GM21360 (cell line): ENCODE measurements at regions not wholly inside any gene's neighbourhood (a gene's known extent, or its start where the extent isn't known, plus 50 kb on each side); places are given as distances from the start of the nearest gene placed in this dataset.

ENCODE experiments used
- ATAC-seq: cut with Tn5 transposase; IDR thresholded peaks from one replicate; pipeline ENCODE4 v1.9.1; 2021; ENCODE audit warnings: mild to moderate bottlenecking, moderate library complexity; ENCODE audit not compliant: unreplicated experiment

GRCh38 chr10:83835945-83836745 lies 303.2 kb upstream of the GHITM start:
- no peak for ATAC-seq

GRCh38 chr10:83848677-83849076 lies 290.6 kb upstream of the GHITM start:
- ATAC-seq, result no peak

- no peak for ATAC-seq
These were observed 290.2 kb upstream of the GHITM start for GRCh38 chr10:83849150-83849549.

GRCh38 chr10:83852146-83852545 lies 287.2 kb upstream of the GHITM start:
- no peak for ATAC-seq

GRCh38 chr10:83862723-83863122 lies 276.6 kb upstream of the GHITM start:
- no peak for ATAC-seq

GRCh38 chr10:83863283-83863966 lies 275.9 kb upstream of the GHITM start:
- ATAC-seq, result no peak

GRCh38 chr10:83869898-83870297 lies 269.4 kb upstream of the GHITM start:
- ATAC-seq, result no peak

GRCh38 chr10:83871187-83872081 lies 267.9 kb upstream of the GHITM start:
- peak; percentile 94 for ATAC-seq

- no peak for ATAC-seq
These were observed 259.0 kb upstream of the GHITM start for GRCh38 chr10:83880252-83880791.

- ATAC-seq, result no peak
These were observed 257.6 kb upstream of the GHITM start for GRCh38 chr10:83881661-83882060.

- ATAC-seq, result no peak
These were observed 252.4 kb upstream of the GHITM start for GRCh38 chr10:83886871-83887270.

GRCh38 chr10:83892737-83893136 lies 246.6 kb upstream of the GHITM start:
- ATAC-seq, result no peak

GRCh38 chr10:83896219-83896618 lies 243.1 kb upstream of the GHITM start:
- no peak for ATAC-seq

GRCh38 chr10:83897626-83898025 lies 241.7 kb upstream of the GHITM start:
- no peak for ATAC-seq

GRCh38 chr10:83908506-83908905 lies 230.8 kb upstream of the GHITM start:
- no peak for ATAC-seq

- no peak for ATAC-seq
These were observed 230.3 kb upstream of the GHITM start for GRCh38 chr10:83909001-83909400.

- ATAC-seq, result no peak
These were observed 223.5 kb upstream of the GHITM start for GRCh38 chr10:83915801-83916200.

GRCh38 chr10:83917537-83918506 lies 221.5 kb upstream of the GHITM start:
- ATAC-seq, result peak; percentile 98

GRCh38 chr10:83919187-83919586 lies 220.1 kb upstream of the GHITM start:
- ATAC-seq, result no peak
